ENCODE measurements at regions not wholly inside any gene's neighbourhood (a gene's known extent, or its start where the extent isn't known, plus 50 kb on each side); places are given as distances from the start of the nearest gene placed in this dataset.
"Not testable (repeated sequence)": the region's sequence is repeated elsewhere in the genome, so short reads cannot be mapped to it uniquely, and the experiment has no call there.

DNA sequence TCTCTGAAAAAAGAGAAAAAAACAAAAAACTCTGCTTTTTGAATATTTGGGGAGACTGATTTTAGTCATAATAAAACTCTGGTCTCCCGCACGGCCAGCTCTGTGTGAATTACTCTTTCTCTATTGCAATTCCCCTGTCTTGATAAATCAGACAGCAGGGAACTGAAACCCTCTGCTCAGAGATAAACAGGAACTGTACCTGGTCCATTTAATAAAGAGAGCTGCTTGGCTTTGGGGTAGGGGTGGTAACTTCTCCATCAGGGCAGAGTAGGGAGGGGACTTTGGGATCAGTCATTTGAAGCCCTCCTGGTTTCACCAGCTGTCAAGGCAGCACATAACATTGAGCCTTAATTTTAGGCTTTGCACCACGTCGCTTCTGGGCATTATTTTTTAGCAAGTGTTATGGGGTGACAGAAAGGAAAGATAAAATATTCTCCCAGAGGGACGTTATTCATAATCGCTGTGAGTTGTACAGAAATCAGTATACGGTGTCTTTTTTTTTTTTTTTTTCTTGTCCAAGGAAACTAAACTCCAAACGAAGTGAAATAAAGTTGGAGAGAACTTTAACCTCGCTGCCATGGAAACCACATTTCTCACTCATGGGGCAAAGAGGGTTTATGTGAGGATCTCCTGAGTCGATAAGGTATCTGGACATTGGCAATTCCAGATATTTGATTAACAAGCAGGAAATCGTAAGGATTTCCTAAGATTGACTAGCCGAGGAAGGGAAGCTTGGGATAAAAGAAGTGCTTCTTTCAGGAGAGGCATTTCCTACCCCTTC lies 99.0 kb upstream of the MRI1 start:
- DNase-seq: no peak

- no peak for DNase-seq
Observed at GRCh38 chr19:13652810-13653590, 111.3 kb upstream of the MRI1 start.

- no peak for DNase-seq
Observed at GRCh38 chr19:13646758-13647157, 117.6 kb upstream of the MRI1 start.

DNA sequence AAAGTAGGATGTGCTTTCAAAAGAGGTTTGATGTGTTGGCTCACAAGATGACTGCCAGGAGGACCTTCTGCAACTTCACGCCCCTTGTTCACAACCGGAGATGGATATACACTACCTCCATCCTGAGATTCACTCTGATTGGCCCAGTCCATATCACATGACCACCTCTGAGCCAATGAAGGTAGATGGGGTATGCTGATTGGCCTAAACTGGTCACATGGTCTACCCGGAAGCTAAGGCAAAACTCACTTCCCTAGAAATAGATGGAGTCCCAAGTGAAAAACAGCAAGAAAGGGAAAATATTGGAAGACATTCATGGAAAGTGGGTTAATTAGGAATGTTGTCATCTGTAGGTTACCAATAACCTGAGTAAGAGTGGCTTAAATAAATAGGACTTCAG lies 119.7 kb upstream of the MRI1 start:
- DNase-seq: no peak

DNA sequence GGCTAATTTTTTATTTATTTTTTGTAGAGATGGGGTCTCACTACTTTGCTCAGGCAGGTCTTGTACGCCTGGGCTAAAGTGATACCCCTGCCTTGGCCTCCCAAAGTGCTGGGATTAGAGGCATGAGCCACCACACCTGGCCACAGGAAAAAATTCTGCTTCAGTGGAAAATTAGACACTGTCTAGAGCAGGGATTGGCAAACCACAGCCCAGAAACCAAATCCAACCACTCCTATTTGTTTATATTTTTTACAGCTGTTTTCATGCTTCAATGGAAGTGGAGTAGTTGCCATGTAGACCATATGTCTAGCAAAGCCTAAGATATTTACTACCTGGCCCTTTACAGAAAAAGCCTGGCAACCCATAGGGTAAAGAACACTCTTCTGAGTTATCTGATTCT lies 123.7 kb upstream of the MRI1 start:
- DNase-seq: no peak

DNA sequence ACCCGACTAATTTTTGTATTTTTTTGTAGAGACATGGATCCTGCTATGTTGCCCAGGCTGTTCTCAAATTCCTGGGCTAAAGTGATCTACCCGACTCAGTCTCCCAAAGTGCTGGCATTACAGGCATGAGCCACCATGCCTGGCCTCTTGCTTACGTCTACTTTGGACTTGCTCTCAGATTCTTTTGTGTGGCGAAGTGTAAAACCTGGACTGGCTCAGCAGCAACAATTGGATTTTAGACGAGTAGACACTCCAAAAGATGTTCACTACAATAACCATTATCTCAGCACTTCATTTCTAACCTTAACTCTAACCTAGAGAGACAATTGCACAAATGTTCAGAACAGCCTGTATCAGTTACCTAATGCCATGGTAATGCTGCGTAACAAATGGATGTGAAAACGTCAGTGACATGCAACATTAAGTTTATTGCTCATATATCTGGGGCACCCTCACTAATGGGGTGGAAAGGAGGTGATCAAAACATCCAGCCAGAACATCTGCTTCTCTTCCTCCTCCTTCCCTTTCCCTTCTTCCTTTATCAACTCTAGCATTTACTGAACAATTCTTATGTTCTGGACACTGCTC lies 124.9 kb upstream of the MRI1 start:
- DNase-seq: no peak

GRCh38 chr19:13637664-13638063 lies 126.7 kb upstream of the MRI1 start:
- no peak for DNase-seq

- DNase-seq: no peak
Observed at GRCh38 chr19:13634658-13635057, 128.4 kb upstream of the CACNA1A start.

- DNase-seq: no peak
Observed at GRCh38 chr19:13633522-13633922, 127.2 kb upstream of the CACNA1A start.

GRCh38 chr19:13633109-13633508 lies 126.8 kb upstream of the CACNA1A start:
- DNase-seq: no peak

DNA sequence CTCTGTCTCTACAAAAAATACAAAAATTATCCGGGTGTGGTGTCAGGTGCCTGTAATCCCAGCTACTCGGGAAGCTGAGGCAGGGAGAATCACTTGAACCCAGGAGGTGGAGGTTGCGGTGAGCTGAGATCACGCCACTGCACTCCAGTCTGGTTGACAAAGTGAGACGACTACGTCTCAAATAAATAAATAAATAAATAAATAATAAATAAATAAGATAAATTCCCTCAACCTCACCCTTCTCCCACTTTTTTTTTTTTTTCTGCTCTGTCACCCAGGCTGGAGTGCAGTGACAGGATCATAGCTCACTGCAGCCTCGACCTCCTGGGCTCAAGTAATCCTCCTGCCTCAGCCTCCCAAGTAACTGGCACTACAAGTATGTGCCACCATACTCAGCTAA lies 125.9 kb upstream of the CACNA1A start:
- DNase-seq: not testable (repeated sequence)

- no peak for DNase-seq
Observed at GRCh38 chr19:13629687-13630357, 123.5 kb upstream of the CACNA1A start.

DNA sequence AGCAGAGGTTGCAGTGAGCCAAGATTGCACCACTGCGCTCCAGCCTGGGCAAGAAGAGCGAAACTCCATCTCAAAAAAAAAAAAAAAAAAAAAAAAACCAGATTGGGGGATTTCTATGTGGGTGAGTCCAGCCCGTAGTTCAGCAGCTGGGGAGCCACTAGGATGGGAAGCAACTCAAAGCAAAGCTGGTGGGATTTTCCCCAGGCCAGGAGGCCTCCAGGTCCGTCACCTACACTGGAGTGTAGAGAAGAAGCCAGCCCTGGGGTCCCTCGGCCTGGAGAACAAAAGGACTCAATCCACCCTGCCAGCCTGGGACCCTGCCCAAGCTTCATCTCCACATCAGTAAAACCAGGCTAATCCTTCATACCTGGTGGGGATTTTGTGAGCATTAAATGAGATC lies 121.3 kb upstream of the CACNA1A start:
- DNase-seq: no peak

DNA sequence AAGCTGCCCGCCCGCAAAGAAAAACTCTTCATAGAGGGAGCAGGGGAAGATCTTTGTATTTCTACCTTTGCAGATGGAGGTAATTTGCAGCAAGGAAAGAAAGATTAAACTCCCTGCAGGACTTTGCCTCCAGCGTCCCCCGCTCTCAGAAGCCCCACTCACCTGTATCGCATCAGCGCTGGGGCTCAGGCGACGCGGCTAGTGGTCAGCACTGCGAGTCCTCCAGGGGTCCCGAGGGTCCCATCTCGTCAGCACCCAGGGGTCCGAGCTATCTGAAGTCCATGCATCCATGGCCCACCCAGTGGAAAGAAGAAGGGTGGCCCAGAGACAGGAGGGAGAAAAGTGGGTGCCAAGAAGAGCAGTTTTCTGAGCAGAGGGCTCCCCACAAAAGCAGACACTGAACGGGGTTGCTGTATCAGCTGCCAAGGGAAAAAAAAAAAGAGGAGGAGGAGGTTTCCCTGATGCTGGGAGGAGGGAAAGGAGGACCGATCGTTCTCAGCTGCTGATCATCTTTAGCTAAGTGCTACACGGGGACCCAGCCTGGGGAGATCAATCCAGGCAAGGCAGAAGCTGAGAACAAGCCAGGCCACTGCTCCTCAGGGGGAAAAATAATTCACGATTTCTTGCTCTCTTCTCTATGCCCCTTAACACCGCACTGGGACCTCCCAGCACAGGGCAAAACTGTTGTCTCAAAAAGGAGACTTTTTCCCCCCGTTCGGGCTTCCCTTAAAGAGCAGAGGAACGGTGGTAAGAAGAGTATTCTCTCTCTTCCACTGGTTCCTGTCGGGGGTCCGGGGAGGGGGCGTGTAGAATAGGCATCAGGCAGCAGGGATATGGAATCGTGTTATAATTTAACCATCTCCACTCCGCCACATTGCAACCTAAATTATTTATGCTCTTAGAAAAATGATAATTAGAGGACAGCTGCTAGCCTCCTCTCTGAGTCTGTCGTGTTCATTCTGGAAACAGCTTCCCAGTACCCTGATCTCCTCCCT lies 117.7 kb upstream of the CACNA1A start:
- peak in 1 of 58 donors; percentile 29 for DNase-seq

GRCh38 chr19:13622766-13623715 lies 116.8 kb upstream of the CACNA1A start:
- peak in 1 of 58 donors; percentile 4 for DNase-seq

DNA sequence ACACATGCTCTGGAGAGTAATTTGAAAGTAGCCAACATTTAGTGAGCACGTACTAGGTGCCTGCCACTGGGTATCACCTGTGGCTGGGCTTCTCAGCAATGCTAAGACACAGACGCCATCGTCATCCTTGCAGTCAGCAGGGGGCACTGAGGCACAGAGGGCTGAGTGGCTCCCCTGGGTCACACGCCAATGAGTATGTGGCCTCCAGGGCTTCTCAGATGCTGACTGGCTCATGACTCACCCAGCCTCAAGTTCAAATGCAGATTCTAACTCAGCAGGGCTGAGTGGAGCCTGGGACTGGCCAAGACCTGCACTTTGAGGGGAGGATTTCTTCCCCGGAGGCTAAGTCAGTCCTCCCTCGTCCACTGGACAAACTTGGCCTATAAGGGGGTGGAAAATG lies 115.1 kb upstream of the CACNA1A start:
- no peak for DNase-seq

DNA sequence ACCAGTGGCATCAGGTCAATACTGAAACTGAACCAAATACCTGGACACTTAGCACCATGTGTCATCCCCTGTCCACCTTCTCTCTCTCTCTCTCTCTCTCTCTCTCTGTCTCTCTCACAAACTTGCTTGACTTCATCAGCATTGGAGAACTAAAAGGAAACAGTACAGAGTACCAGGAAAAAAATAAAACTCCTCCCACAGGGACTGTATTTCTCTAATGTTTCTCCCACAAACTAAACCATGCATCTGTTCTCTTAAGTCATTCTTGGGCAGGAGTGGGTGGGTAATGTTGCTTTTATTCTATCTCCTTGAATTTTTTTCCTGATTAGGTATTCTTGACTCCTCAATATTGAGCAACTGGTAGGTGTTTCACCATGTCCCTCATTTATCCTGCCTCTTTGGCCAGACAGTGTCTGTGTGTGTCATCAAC lies 112.9 kb upstream of the CACNA1A start:
- no peak for DNase-seq

GRCh38 chr19:13615890-13616289 lies 109.6 kb upstream of the CACNA1A start:
- DNase-seq: peak in 16 of 58 donors; percentile 3 to 50 (median 14)

DNA sequence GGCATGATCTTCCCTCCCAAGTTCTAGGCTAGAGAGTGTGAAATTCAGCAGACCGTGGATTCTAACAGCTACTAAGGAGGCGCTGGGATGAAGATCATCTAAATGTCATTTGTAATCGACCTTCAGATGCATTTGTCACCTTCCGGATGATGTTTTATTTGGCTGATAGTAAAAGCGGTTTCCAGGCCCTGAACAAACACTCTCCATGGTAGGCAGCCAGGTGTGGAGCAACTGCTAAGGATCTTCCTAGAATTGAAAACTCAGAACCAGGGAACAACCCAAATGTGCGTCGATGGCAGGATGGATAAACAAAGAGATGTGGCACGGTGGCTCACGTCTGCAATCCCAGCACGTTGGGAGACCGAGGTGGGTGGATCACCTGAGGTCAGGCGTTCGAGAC lies 107.2 kb upstream of the CACNA1A start:
- DNase-seq: no peak

All from anterior cingulate cortex (tissue), 58 donors.